Progenitor cell of endocrine pancreas (in vitro differentiated cells): ENCODE measurements at regions not wholly inside any gene's neighbourhood (a gene's known extent, or its start where the extent isn't known, plus 50 kb on each side); places are given as distances from the start of the nearest gene placed in this dataset.
"Not testable (repeated sequence)": the region's sequence is repeated elsewhere in the genome, so short reads cannot be mapped to it uniquely, and the experiment has no call there.

Experiments
- DNase-seq: peaks from one replicate; pipeline ENCODE4 v3.0.0; 2021; ENCODE audit warnings: low spot score; ENCODE audit not compliant: unreplicated experiment
- H3K27ac Mint-ChIP-seq: 2 replicates; pipeline ENCODE4 v1.8.0; 2021; ENCODE audit warnings: mild to moderate bottlenecking, moderate library complexity, mixed read lengths
- H3K27me3 Mint-ChIP-seq: 2 replicates; pipeline ENCODE4 v1.8.0; 2021; ENCODE audit warnings: mixed read lengths
- H3K36me3 Mint-ChIP-seq: 2 replicates; pipeline ENCODE4 v1.8.0; 2022; ENCODE audit warnings: mixed read lengths; ENCODE audit not compliant: insufficient read depth
- H3K4me1 Mint-ChIP-seq: 2 replicates; pipeline ENCODE4 v1.8.0; 2021; ENCODE audit warnings: low read depth, mixed read lengths
- H3K4me3 Mint-ChIP-seq: 2 replicates; pipeline ENCODE4 v1.8.0; 2021; ENCODE audit warnings: low read depth, mild to moderate bottlenecking, moderate library complexity, mixed read lengths
- H3K9me3 Mint-ChIP-seq: 2 replicates; pipeline ENCODE4 v1.8.0; 2021; ENCODE audit warnings: low read depth, mixed read lengths
- CTCF ChIP-seq: fragments of 200-600 bp; sonication (generic); IDR thresholded peaks from one replicate; pipeline ENCODE4 v1.5.0; 2021; ENCODE audit warnings: antibody characterized with exemption, mild to moderate bottlenecking; ENCODE audit not compliant: unreplicated experiment

- no peak overlapping the region for H3K27ac Mint-ChIP-seq
These were observed 329.9 kb upstream of the LRRC4C start for GRCh38 chr11:41789376-41789775.

GRCh38 chr11:41795004-41795403 lies 335.6 kb upstream of the LRRC4C start:
- H3K27ac Mint-ChIP-seq: no peak overlapping the region
- H3K4me3 Mint-ChIP-seq: no peak overlapping the region
- H3K27me3 Mint-ChIP-seq: no peaks in the 10 kb centered on the region
- no peaks in the 10 kb centered on the region for H3K36me3 Mint-ChIP-seq
- peaks cover 2% of the 10 kb centered on the region for H3K4me1 Mint-ChIP-seq
- no peak for DNase-seq
- TF ChIP-seq CTCF: no peak
- H3K9me3 Mint-ChIP-seq: no peaks in the 10 kb centered on the region

More at GRCh38 chr11:41789376-41789775, 329.9 kb upstream of the LRRC4C start:
- DNase-seq: no peak
- Mint-ChIP-seq H3K4me3 (no peak overlapping the region), H3K36me3 (no peaks in the 10 kb centered on the region), H3K27me3 (no peaks in the 10 kb centered on the region), H3K4me1 (no peaks in the 10 kb centered on the region), H3K9me3 (peaks cover 13% of the 10 kb centered on the region)
- TF ChIP-seq CTCF: no peak

GRCh38 chr11:41799754-41800153 lies 340.3 kb upstream of the LRRC4C start:
- Mint-ChIP-seq H3K9me3 (no peaks in the 10 kb centered on the region), H3K27ac (no peak overlapping the region), H3K27me3 (no peaks in the 10 kb centered on the region), H3K36me3 (no peaks in the 10 kb centered on the region), H3K4me3 (no peak overlapping the region), H3K4me1 (peaks cover 2% of the 10 kb centered on the region)
- TF ChIP-seq CTCF: no peak
- DNase-seq: no peak

- Mint-ChIP-seq H3K4me1 (peaks cover under 1% of the 10 kb centered on the region), H3K36me3 (no peaks in the 10 kb centered on the region), H3K27me3 (no peaks in the 10 kb centered on the region), H3K27ac (no peak overlapping the region), H3K4me3 (no peak overlapping the region), H3K9me3 (no peaks in the 10 kb centered on the region)
- DNase-seq: no peak
- TF ChIP-seq CTCF: no peak
These were observed 344.4 kb upstream of the LRRC4C start for GRCh38 chr11:41803895-41804294.

- no peak for TF ChIP-seq CTCF
- Mint-ChIP-seq H3K4me1 (no peaks in the 10 kb centered on the region), H3K36me3 (peaks cover 2% of the 10 kb centered on the region), H3K4me3 (no peak overlapping the region), H3K9me3 (peaks cover 12% of the 10 kb centered on the region), H3K27me3 (no peaks in the 10 kb centered on the region), H3K27ac (no peak overlapping the region)
- DNase-seq: no peak
These were observed 356.9 kb upstream of the LRRC4C start for GRCh38 chr11:41816396-41816795.

GRCh38 chr11:41824287-41824686 lies 364.8 kb upstream of the LRRC4C start:
- not testable (repeated sequence) for H3K36me3 Mint-ChIP-seq, DNase-seq, H3K27me3 Mint-ChIP-seq

More at GRCh38 chr11:41824287-41824686, 364.8 kb upstream of the LRRC4C start:
- H3K27ac Mint-ChIP-seq, H3K4me1 Mint-ChIP-seq, H3K9me3 Mint-ChIP-seq, H3K4me3 Mint-ChIP-seq: not testable (repeated sequence)
